DMS53 treated with DMSO at 0.1 percent for 48 hours (cell line): ENCODE measurements at regions not wholly inside any gene's neighbourhood (a gene's known extent, or its start where the extent isn't known, plus 50 kb on each side); places are given as distances from the start of the nearest gene placed in this dataset.

Experiments
- DNase-seq: peaks from one replicate; lab custom pipeline; 2025; ENCODE audit not compliant: unreplicated experiment; lab: John Stamatoyannopoulos, UW

GRCh38 chr11:100635194-100635593 is 51.9 kb upstream of the ARHGAP42 start:
- DNase-seq: no peak

- DNase-seq: no peak
Measured at GRCh38 chr11:100636536-100636935, 50.6 kb upstream of the ARHGAP42 start.
